HEK293 (cell line): ENCODE measurements at regions not wholly inside any gene's neighbourhood (a gene's known extent, or its start where the extent isn't known, plus 50 kb on each side); places are given as distances from the start of the nearest gene placed in this dataset.

Experiments
- CTCF ChIA-PET: fragments of 350-600 bp; formaldehyde crosslinking; extraction: SDS; loops from one replicate; lab custom pipeline; 2021; ENCODE audit warnings: antibody characterized with exemption; lab: Yijun Ruan, JAX
- POLR2A ChIA-PET: fragments of 300-600 bp; formaldehyde crosslinking; extraction: SDS; loops from one replicate; lab custom pipeline; 2020; ENCODE audit warnings: antibody characterized with exemption, inconsistent platforms; lab: Yijun Ruan, JAX
- H3K27ac ChIP-seq: fragments of 200-500 bp; sonication (Bioruptor generic); 2 replicates; pipeline ENCODE4 v1.5.1; 2014; ENCODE audit warnings: low read depth, low read length, control low read depth, inconsistent platforms; ENCODE audit errors: extremely low read depth
- H3K36me3 ChIP-seq, 2 experiments: fragments of 200-500 bp in 1 of 2; sonication (Bioruptor generic) in 1 of 2; 1 replicate in 1 of 2; 2 replicates in 1 of 2; pipeline ENCODE4 v1.5.1; 2014 to 2017; ENCODE audit warnings: inconsistent platforms in 2 of 2, low read length in 2 of 2; ENCODE audit not compliant: control insufficient read depth in 2 of 2, insufficient read depth in 1 of 2
- H3K4me1 ChIP-seq: fragments of 200-500 bp; sonication (Bioruptor generic); 2 replicates; pipeline ENCODE4 v1.5.1; 2014; ENCODE audit warnings: mild to moderate bottlenecking, low read length, inconsistent platforms; ENCODE audit not compliant: control insufficient read depth, insufficient read depth
- H3K4me3 ChIP-seq: 2 replicates; pipeline ENCODE4 v1.5.1; 2011; ENCODE audit warnings: low read depth, mild to moderate bottlenecking, control low read depth, low read length, moderate library complexity
- H3K9me3 ChIP-seq: fragments of 200-500 bp; sonication (Bioruptor generic); 2 replicates; pipeline ENCODE4 v1.5.1; 2014; ENCODE audit warnings: low read depth, low read length, inconsistent platforms; ENCODE audit not compliant: control insufficient read depth, insufficient read depth
- BCL6B ChIP-seq: fragments of 450-650 bp; formaldehyde crosslinking; IDR thresholded peaks from 2 replicates; pipeline ENCODE4 v1.5.1; 2017; ENCODE audit warnings: missing biosample characterization, missing genetic modification characterization
- GFI1B ChIP-seq: fragments of 450-650 bp; formaldehyde crosslinking; IDR thresholded peaks from 2 replicates; pipeline ENCODE4 v1.5.1; 2016; ENCODE audit warnings: missing biosample characterization, missing genetic modification characterization
- HOXC10 ChIP-seq: sonication (generic); formaldehyde crosslinking; IDR thresholded peaks from 2 replicates; pipeline ENCODE4 v1.8.1; 2023; ENCODE audit warnings: mild to moderate bottlenecking, missing genetic modification reagents
- IKZF3 ChIP-seq: fragments of 450-650 bp; IDR thresholded peaks from 2 replicates; pipeline ENCODE4 v1.5.0; 2018; ENCODE audit warnings: missing biosample characterization, mild to moderate bottlenecking, missing genetic modification characterization, moderate library complexity
- MEIS1 ChIP-seq: sonication (generic); formaldehyde crosslinking; IDR thresholded peaks from 2 replicates; pipeline ENCODE4 v1.8.1; 2022; ENCODE audit warnings: missing genetic modification reagents, mild to moderate bottlenecking, borderline replicate concordance
- OVOL3 ChIP-seq: fragments of 450-650 bp; formaldehyde crosslinking; IDR thresholded peaks from 2 replicates; pipeline ENCODE4 v1.5.1; 2016; ENCODE audit warnings: missing biosample characterization, missing genetic modification characterization
- SCRT2 ChIP-seq: fragments of 450-650 bp; formaldehyde crosslinking; IDR thresholded peaks from 2 replicates; pipeline ENCODE4 v1.5.1; 2016; ENCODE audit warnings: missing biosample characterization, missing genetic modification characterization
- TSHZ1 ChIP-seq: fragments of 450-650 bp; formaldehyde crosslinking; IDR thresholded peaks from 2 replicates; pipeline ENCODE4 v1.5.1; 2016; ENCODE audit warnings: missing biosample characterization, missing genetic modification characterization, borderline replicate concordance
- WT1 ChIP-seq: fragments of 450-650 bp; formaldehyde crosslinking; IDR thresholded peaks from 2 replicates; pipeline ENCODE4 v1.5.1; 2016; ENCODE audit warnings: missing biosample characterization, missing genetic modification characterization
- ZBTB21 ChIP-seq: fragments of 450-650 bp; formaldehyde crosslinking; IDR thresholded peaks from 2 replicates; pipeline ENCODE4 v1.5.1; 2017; ENCODE audit warnings: missing biosample characterization, missing genetic modification characterization
- ZBTB26 ChIP-seq: fragments of 450-650 bp; formaldehyde crosslinking; optimal IDR thresholded peaks from 2 replicates; pipeline ENCODE3; 2016; ENCODE audit warnings: missing biosample characterization, mild to moderate bottlenecking, missing genetic modification characterization
- ZNF138 ChIP-seq: fragments of 450-650 bp; formaldehyde crosslinking; IDR thresholded peaks from 2 replicates; pipeline ENCODE4 v1.5.1; 2016; ENCODE audit warnings: missing biosample characterization, missing genetic modification characterization, borderline replicate concordance
- ZNF175 ChIP-seq: fragments of 450-650 bp; formaldehyde crosslinking; IDR thresholded peaks from 2 replicates; pipeline ENCODE4 v1.5.1; 2016; ENCODE audit warnings: missing biosample characterization, missing genetic modification characterization
- ZNF184 ChIP-seq: fragments of 450-650 bp; IDR thresholded peaks from 2 replicates; pipeline ENCODE4 v1.5.1; 2018; ENCODE audit warnings: missing biosample characterization, mild to moderate bottlenecking, missing genetic modification characterization
- ZNF223 ChIP-seq: fragments of 450-650 bp; formaldehyde crosslinking; IDR thresholded peaks from 2 replicates; pipeline ENCODE4 v1.5.1; 2016; ENCODE audit warnings: missing biosample characterization, missing genetic modification characterization
- ZNF248 ChIP-seq: fragments of 450-650 bp; formaldehyde crosslinking; IDR thresholded peaks from 2 replicates; pipeline ENCODE4 v1.5.1; 2017; ENCODE audit warnings: missing biosample characterization, missing genetic modification characterization
- ZNF302 ChIP-seq: fragments of 450-650 bp; formaldehyde crosslinking; IDR thresholded peaks from 2 replicates; pipeline ENCODE4 v1.5.1; 2016; ENCODE audit warnings: missing biosample characterization, missing genetic modification characterization, low read depth
- ZNF324 ChIP-seq: fragments of 450-650 bp; formaldehyde crosslinking; IDR thresholded peaks from 2 replicates; pipeline ENCODE4 v1.5.1; 2016; ENCODE audit warnings: missing biosample characterization, missing genetic modification characterization
- ZNF362 ChIP-seq: fragments of 450-650 bp; formaldehyde crosslinking; IDR thresholded peaks from 2 replicates; pipeline ENCODE4 v1.5.1; 2016; ENCODE audit warnings: missing biosample characterization, missing genetic modification characterization
- ZNF391 ChIP-seq: fragments of 450-650 bp; formaldehyde crosslinking; IDR thresholded peaks from 2 replicates; pipeline ENCODE4 v1.5.1; 2016; ENCODE audit warnings: low read depth, missing biosample characterization, missing genetic modification characterization, borderline replicate concordance
- ZNF423 ChIP-seq: fragments of 450-650 bp; formaldehyde crosslinking; IDR thresholded peaks from 2 replicates; pipeline ENCODE4 v1.5.1; 2016; ENCODE audit warnings: missing biosample characterization, missing genetic modification characterization
- ZNF549 ChIP-seq: fragments of 450-650 bp; IDR thresholded peaks from 2 replicates; pipeline ENCODE4 v1.5.1; 2018; ENCODE audit warnings: missing biosample characterization, missing genetic modification characterization, mild to moderate bottlenecking, inconsistent platforms, moderate library complexity
- ZNF660 ChIP-seq: fragments of 450-650 bp; IDR thresholded peaks from 2 replicates; pipeline ENCODE4 v1.5.1; 2018; ENCODE audit warnings: missing biosample characterization, mild to moderate bottlenecking, missing genetic modification characterization
- ZNF747 ChIP-seq: fragments of 450-650 bp; formaldehyde crosslinking; IDR thresholded peaks from 2 replicates; pipeline ENCODE4 v1.5.1; 2016; ENCODE audit warnings: missing biosample characterization, missing genetic modification characterization

- TF ChIP-seq ZNF549 (tag by site-specific recombination) = no peak
- no peak for TF ChIP-seq ZNF184 (tag by site-specific recombination)
- no peak for TF ChIP-seq BCL6B (tag by site-specific recombination)
- TF ChIP-seq GFI1B (tag by site-specific recombination) = no peak
- TF ChIP-seq, all 188 proteins: peak for 0
Measured at GRCh38 chr15:93417156-93417555, 328.1 kb upstream of the RGMA start (continued).

- no peaks in the 10 kb centered on the region for H3K36me3 ChIP-seq
- no peak overlapping the region for H3K27ac ChIP-seq
- POLR2A ChIA-PET = no interaction called here
- CTCF ChIA-PET = no interaction called here
- H3K4me1 ChIP-seq = no peaks in the 10 kb centered on the region
- TF ChIP-seq ZNF423 (tag by site-specific recombination) (no peak), WT1 (tag by site-specific recombination) (no peak), IKZF3 (tag by site-specific recombination) (no peak), ZNF302 (tag by site-specific recombination) (no peak), ZNF660 (tag by site-specific recombination) (no peak), ZNF324 (tag by site-specific recombination) (no peak), ZNF391 (tag by site-specific recombination) (no peak), ZNF175 (no peak), ZNF138 (no peak), HOXC10 (CRISPR knock-in tag) (no peak), SCRT2 (tag by site-specific recombination) (no peak), ZNF747 (tag by site-specific recombination) (no peak), ZNF248 (tag by site-specific recombination) (no peak), ZBTB21 (no peak), MEIS1 (CRISPR knock-in tag) (no peak), ZBTB26 (no peak), OVOL3 (tag by site-specific recombination) (no peak), ZNF223 (tag by site-specific recombination) (no peak), ZNF362 (tag by site-specific recombination) (no peak), TSHZ1 (tag by site-specific recombination) (no peak)
- TF ChIP-seq, all 188 proteins: peak for 0
- Histone ChIP-seq H3K4me3 (no peak overlapping the region), H3K9me3 (no peaks in the 10 kb centered on the region)
Measured at GRCh38 chr15:93415576-93415975, 326.6 kb upstream of the RGMA start.
